ENCODE measurements at regions not wholly inside any gene's neighbourhood (a gene's known extent, or its start where the extent isn't known, plus 50 kb on each side); places are given as distances from the start of the nearest gene placed in this dataset.

- TF ChIP-seq CTCF (IDR thresholded peaks at IDR 0.05) (no peak), POLR2A (IDR thresholded peaks at IDR 0.05) (no peak)
Observed at GRCh38 chr2:2503864-2504418, 172.9 kb upstream of the MYT1L start.

Measured in body of pancreas (tissue), 4 donors.